GM18951 (cell line): ENCODE measurements at regions not wholly inside any gene's neighbourhood (a gene's known extent, or its start where the extent isn't known, plus 50 kb on each side); places are given as distances from the start of the nearest gene placed in this dataset.

Experiments used
- POLR2A ChIP-seq: IDR thresholded peaks from 4 replicates; pipeline ENCODE4 v1.6.1; 2011; ENCODE audit warnings: mild to moderate bottlenecking; ENCODE audit not compliant: insufficient read length, insufficient read depth; ENCODE audit errors: extremely low read depth
- in situ Hi-C: fragments of 300-500 bp; cut with MboI; formaldehyde crosslinking; loops from one replicate; pipeline ENCODE4 v1.12.0; 2022; ENCODE audit warnings: low sequenced_read_pairs, mixed read lengths, inconsistent platforms; ENCODE audit not compliant: unreplicated experiment

- no peak for TF ChIP-seq POLR2A
Observed at GRCh38 chr13:97101912-97102708, 107.8 kb upstream of the OXGR1 start.

GRCh38 chr13:97106323-97106722 lies 112.0 kb upstream of the OXGR1 start:
- in situ Hi-C loops, result no loop called here
- TF ChIP-seq POLR2A, result no peak

More at GRCh38 chr13:97101912-97102708, 107.8 kb upstream of the OXGR1 start:
- in situ Hi-C loops, result no loop called here

GRCh38 chr13:97107815-97108529 lies 113.7 kb upstream of the OXGR1 start:
- in situ Hi-C loops, result no loop called here

GRCh38 chr13:97108530-97108900 lies 113.6 kb upstream of the MBNL2 start:
- no peak for TF ChIP-seq POLR2A
- in situ Hi-C loops, result no loop called here

More at GRCh38 chr13:97107815-97108529, 113.7 kb upstream of the OXGR1 start:
- no peak for TF ChIP-seq POLR2A

DNA sequence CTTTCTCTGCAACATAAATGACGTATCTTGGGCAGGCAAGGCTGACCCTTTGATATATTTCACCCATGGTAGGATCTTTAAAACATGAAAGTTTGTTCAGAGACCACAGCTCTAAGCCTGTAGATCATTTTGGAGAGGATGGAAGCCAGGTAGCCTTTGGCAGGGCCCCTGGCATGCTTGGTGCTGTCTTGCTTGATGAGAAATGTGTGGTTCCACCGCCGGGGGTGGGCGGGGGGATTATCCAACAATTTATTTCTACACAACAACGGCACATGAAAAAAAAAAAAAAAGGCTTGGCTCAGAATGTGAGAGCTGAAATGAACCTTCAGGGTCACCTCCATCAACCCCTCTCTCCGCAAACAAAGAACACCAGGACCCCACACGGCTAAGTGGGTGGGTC lies 112.9 kb upstream of the MBNL2 start:
- TF ChIP-seq POLR2A, result no peak
- in situ Hi-C loops, result no loop called here

DNA sequence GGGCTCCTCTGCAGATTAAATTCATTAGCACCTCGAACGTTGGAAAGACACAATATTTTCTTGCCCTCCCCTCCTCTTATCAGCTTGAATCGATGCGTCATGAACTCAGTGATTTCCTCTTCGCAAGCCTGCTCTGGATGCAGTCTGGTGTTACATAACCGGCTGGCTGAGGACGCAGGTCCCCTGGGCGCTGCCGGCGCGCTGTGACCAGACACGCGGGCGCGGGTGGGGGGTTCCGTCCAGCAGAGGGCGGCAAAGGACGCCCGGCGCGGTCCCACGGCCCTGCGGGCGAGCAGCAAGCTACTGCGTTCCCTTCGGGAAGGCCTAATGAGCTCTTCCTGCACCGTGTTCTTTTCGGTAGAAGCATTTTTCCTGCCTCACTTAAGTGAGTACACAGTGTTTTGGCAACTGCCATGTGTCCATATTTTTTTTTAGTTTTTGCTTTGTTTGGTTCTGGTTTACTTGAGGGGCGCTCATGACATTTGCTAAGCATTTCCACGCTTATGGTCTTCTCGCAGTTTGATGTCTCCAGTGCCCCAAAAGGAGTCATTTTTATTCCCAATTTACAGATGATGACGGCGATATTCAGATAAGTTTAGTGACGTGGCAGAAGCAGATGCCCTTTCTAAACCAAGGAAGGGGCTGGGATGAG lies 112.2 kb upstream of the MBNL2 start:
- in situ Hi-C loops, result loop anchor here (10.0 kb wide), 1 partner anchor 255 kb away; no protein-coding TSS in a partner anchor
- TF ChIP-seq POLR2A, result no peak

- TF ChIP-seq POLR2A, result no peak
- in situ Hi-C loops, result loop anchor here (10.0 kb wide), 1 partner anchor 254 kb away; no protein-coding TSS in a partner anchor
Observed at GRCh38 chr13:97110936-97111335, 111.2 kb upstream of the MBNL2 start.

DNA sequence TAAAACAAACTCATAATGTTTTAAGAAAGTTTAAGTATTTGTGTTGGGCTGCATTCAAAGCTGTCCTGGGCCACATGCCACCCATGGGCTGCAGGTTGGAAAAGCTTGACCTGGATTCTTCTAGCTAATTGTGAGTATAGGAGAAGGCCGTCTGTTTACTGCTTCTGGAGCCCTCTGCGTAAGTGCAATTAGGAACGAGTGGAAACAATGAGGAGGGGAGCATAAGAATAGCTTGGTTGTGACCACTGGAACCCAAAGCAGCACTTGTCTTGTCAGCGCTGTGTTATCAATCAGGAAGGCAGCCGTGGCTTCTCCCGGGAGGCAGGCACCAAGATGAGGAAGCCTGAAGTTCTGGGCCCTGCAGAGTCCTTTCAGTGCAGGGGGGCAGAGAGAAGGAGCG lies 110.4 kb upstream of the MBNL2 start:
- in situ Hi-C loops, result loop anchor here (10.0 kb wide), 1 partner anchor 253 kb away; no protein-coding TSS in a partner anchor
- no peak for TF ChIP-seq POLR2A

- no peak for TF ChIP-seq POLR2A
- in situ Hi-C loops, result loop anchor here (10.0 kb wide), 1 partner anchor 252 kb away; no protein-coding TSS in a partner anchor
Observed at GRCh38 chr13:97112446-97113152, 109.5 kb upstream of the MBNL2 start.

GRCh38 chr13:97113231-97114001 lies 108.7 kb upstream of the MBNL2 start:
- TF ChIP-seq POLR2A, result no peak
- in situ Hi-C loops, result loop anchor here (10.0 kb wide), 1 partner anchor 251 kb away; no protein-coding TSS in a partner anchor

- no peak for TF ChIP-seq POLR2A
Observed at GRCh38 chr13:97114651-97115050, 107.5 kb upstream of the MBNL2 start.

DNA sequence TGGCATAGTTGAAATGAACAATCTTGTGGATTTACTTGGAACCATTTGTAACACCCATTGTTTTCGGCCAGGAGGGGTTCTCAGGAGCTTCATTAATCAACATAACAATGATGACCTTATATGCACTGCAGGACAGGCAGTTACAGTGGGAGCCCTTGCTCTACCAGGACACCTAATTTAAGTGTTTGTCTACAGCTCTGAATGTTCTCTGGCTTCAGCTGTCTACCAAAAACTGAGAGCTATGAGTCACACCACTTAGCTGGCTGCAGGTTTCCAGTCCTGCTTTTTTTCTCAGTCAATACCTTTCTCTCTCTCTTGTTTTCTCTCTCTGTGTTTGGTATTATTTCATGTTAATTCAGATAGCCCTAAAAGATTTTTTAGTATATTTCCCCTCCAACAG lies 105.4 kb upstream of the MBNL2 start:
- in situ Hi-C loops, result loop anchor here (10.0 kb wide), 1 partner anchor 248 kb away; no protein-coding TSS in a partner anchor

More at GRCh38 chr13:97114651-97115050, 107.5 kb upstream of the MBNL2 start:
- in situ Hi-C loops, result loop anchor here (10.0 kb wide), 1 partner anchor 250 kb away; no protein-coding TSS in a partner anchor

More for the DNA sequence above, 105.4 kb upstream of the MBNL2 start:
- no peak for TF ChIP-seq POLR2A
